CD4-positive, alpha-beta T cell (primary cell): ENCODE measurements at regions not wholly inside any gene's neighbourhood (a gene's known extent, or its start where the extent isn't known, plus 50 kb on each side); places are given as distances from the start of the nearest gene placed in this dataset.

Experiments
- ATAC-seq: fragments of 200-7000 bp; cut with Tn5 transposase; one replicate; pipeline ENCODE4 v1.10.0; 2022; ENCODE audit warnings: mild to moderate bottlenecking; ENCODE audit not compliant: poor library complexity
- CTCF ChIA-PET: fragments of 350-600 bp; sonication (Branson Sonifier 250); formaldehyde crosslinking; loops from one replicate; lab custom pipeline; 2021; ENCODE audit warnings: antibody characterized with exemption, inconsistent platforms; lab: Charles Lee
- POLR2A ChIA-PET: fragments of 350-600 bp; sonication (Branson Sonifier 250); formaldehyde crosslinking; loops from one replicate; lab custom pipeline; 2021; ENCODE audit warnings: antibody characterized with exemption, inconsistent platforms; lab: Charles Lee
- DNase-seq, 14 experiments: peaks; one replicate each; pipeline ENCODE4 v3.0.0-alpha.2; 2013 to 2020; ENCODE audit warnings: mixed read lengths in 2 of 14
- H3K27ac ChIP-seq, 2 donors: one replicate each; pipeline versions ENCODE4 v1.5.1 to v1.7.0; 2013; ENCODE audit warnings: low read length in 2 of 2, low read depth in 1 of 2, mild to moderate bottlenecking in 1 of 2
- H3K27me3 ChIP-seq, 2 experiments: 1 replicate in 1 of 2; 2 replicates in 1 of 2; pipeline versions ENCODE4 v1.6.1 to v1.7.0; 2013; ENCODE audit warnings: low read length in 2 of 2, control low read depth in 1 of 2, mild to moderate bottlenecking in 1 of 2, moderate library complexity in 1 of 2; ENCODE audit not compliant: insufficient read depth in 2 of 2, control insufficient read depth in 1 of 2
- H3K36me3 ChIP-seq: one replicate; pipeline ENCODE4 v1.6.1; 2013; ENCODE audit warnings: low read length, control low read depth; ENCODE audit not compliant: insufficient read depth
- H3K4me1 ChIP-seq: one replicate; pipeline ENCODE4 v1.6.1; 2013; ENCODE audit warnings: low read length, control low read depth; ENCODE audit not compliant: insufficient read depth
- H3K4me3 ChIP-seq: one replicate; pipeline ENCODE4 v1.5.1; 2013; ENCODE audit warnings: mild to moderate bottlenecking, low read length, moderate library complexity
- H3K9me3 ChIP-seq, 2 experiments: 1 replicate in 1 of 2; 2 replicates in 1 of 2; pipeline versions ENCODE4 v1.6.1 to v1.7.0; 2013; ENCODE audit warnings: low read length in 2 of 2, mild to moderate bottlenecking in 2 of 2, control low read depth in 1 of 2, moderate library complexity in 1 of 2; ENCODE audit not compliant: control insufficient read depth in 1 of 2, insufficient read depth in 1 of 2
- H3K27ac Mint-ChIP-seq: one replicate; pipeline ENCODE4 v1.8.0; 2020; ENCODE audit warnings: mixed read lengths
- H3K27me3 Mint-ChIP-seq: one replicate; pipeline ENCODE4 v1.8.0; 2021; ENCODE audit warnings: mixed read lengths
- H3K36me3 Mint-ChIP-seq: one replicate; pipeline ENCODE4 v1.8.0; 2021; ENCODE audit warnings: low read depth, mixed read lengths
- H3K4me1 Mint-ChIP-seq: one replicate; pipeline ENCODE4 v1.8.0; 2021; ENCODE audit warnings: low read depth, mixed read lengths
- H3K4me3 Mint-ChIP-seq: one replicate; pipeline ENCODE4 v1.8.0; 2020; ENCODE audit warnings: mild to moderate bottlenecking, mixed read lengths
- H3K9me3 Mint-ChIP-seq: one replicate; pipeline ENCODE4 v1.8.0; 2020; ENCODE audit warnings: mixed read lengths
- CTCF ChIP-seq: fragments of 200-600 bp; IDR thresholded peaks from one replicate; pipeline ENCODE4 v1.8.0; 2022; ENCODE audit warnings: antibody characterized with exemption, mild to moderate bottlenecking
- intact Hi-C, 2 experiments: fragments of 100-400 bp; cut with DNase I in 1 of 2; cut with micrococcal nuclease in 1 of 2; formaldehyde crosslinking; loops; one replicate each; pipeline versions ENCODE4 v1.15.1 to v1.9.0; 2023 to 2025; cut with DNase I, micrococcal nuclease

- no peaks in the 10 kb centered on the region for H3K27me3 ChIP-seq
- no peak overlapping the region for H3K27ac ChIP-seq
- Mint-ChIP-seq H3K27me3 (peaks cover 4% of the 10 kb centered on the region), H3K27ac (no peak overlapping the region), H3K36me3 (no peaks in the 10 kb centered on the region), H3K4me3 (no peak overlapping the region), H3K4me1 (no peaks in the 10 kb centered on the region), H3K9me3 (peaks cover 2% of the 10 kb centered on the region)
- POLR2A ChIA-PET = no interaction called here
- CTCF ChIA-PET = no interaction called here
- no peak for TF ChIP-seq CTCF
- no peak overlapping the region for H3K4me3 ChIP-seq
- H3K4me1 ChIP-seq = no peaks in the 10 kb centered on the region
- intact Hi-C loops = no loop called here
- ATAC-seq = no peak
- no peak for DNase-seq
- H3K9me3 ChIP-seq = no peaks in the 10 kb centered on the region
- H3K36me3 ChIP-seq = no peaks in the 10 kb centered on the region
These were observed 551.9 kb downstream of the EDEM1 start for GRCh38 chr3:5739299-5739935.

GRCh38 chr3:5739949-5740348 lies 552.4 kb downstream of the EDEM1 start:
- Histone ChIP-seq H3K27ac (no peak overlapping the region), H3K9me3 (no peaks in the 10 kb centered on the region), H3K27me3 (no peaks in the 10 kb centered on the region), H3K4me1 (no peaks in the 10 kb centered on the region), H3K36me3 (no peaks in the 10 kb centered on the region), H3K4me3 (no peak overlapping the region)
- peaks cover 4% of the 10 kb centered on the region for H3K27me3 Mint-ChIP-seq
- H3K4me3 Mint-ChIP-seq = no peak overlapping the region
- H3K27ac Mint-ChIP-seq = no peak overlapping the region
- CTCF ChIA-PET = no interaction called here
- no peaks in the 10 kb centered on the region for H3K36me3 Mint-ChIP-seq
- H3K9me3 Mint-ChIP-seq = peaks cover 2% of the 10 kb centered on the region
- POLR2A ChIA-PET = no interaction called here
- H3K4me1 Mint-ChIP-seq = no peaks in the 10 kb centered on the region
- DNase-seq (no peak), ATAC-seq (no peak)
- TF ChIP-seq CTCF = no peak
- intact Hi-C loops = no loop called here

- no peak for TF ChIP-seq CTCF
- no peak for ATAC-seq
- POLR2A ChIA-PET = no interaction called here
These were observed 553.5 kb downstream of the EDEM1 start for GRCh38 chr3:5741017-5741416.

More at GRCh38 chr3:5741017-5741416, 553.5 kb downstream of the EDEM1 start:
- no peaks in the 10 kb centered on the region for H3K4me1 ChIP-seq
- H3K9me3 Mint-ChIP-seq = peaks cover 2% of the 10 kb centered on the region
- CTCF ChIA-PET = no interaction called here
- no peak for DNase-seq
- H3K27me3 ChIP-seq = no peaks in the 10 kb centered on the region
- no peak overlapping the region for H3K4me3 Mint-ChIP-seq
- no peak overlapping the region for H3K27ac ChIP-seq
- peaks cover 4% of the 10 kb centered on the region for H3K27me3 Mint-ChIP-seq
- H3K4me1 Mint-ChIP-seq = no peaks in the 10 kb centered on the region
- H3K27ac Mint-ChIP-seq = no peak overlapping the region
- H3K36me3 Mint-ChIP-seq = no peaks in the 10 kb centered on the region
- intact Hi-C loops = no loop called here
- no peaks in the 10 kb centered on the region for H3K9me3 ChIP-seq
- H3K4me3 ChIP-seq = no peak overlapping the region
- H3K36me3 ChIP-seq = no peaks in the 10 kb centered on the region
